Panc1 (cell line): ENCODE measurements at regions not wholly inside any gene's neighbourhood (a gene's known extent, or its start where the extent isn't known, plus 50 kb on each side); places are given as distances from the start of the nearest gene placed in this dataset.

ENCODE experiments used
- ATAC-seq: fragments of 200-7000 bp; cut with Tn5 transposase; 2 replicates; pipeline ENCODE4 v1.9.1; 2020; ENCODE audit warnings: mild to moderate bottlenecking, moderate library complexity
- BruUV-seq: library from RNA; stranded (reverse); fragments of 400-500 nt; replicated peaks from 2 replicates; lab custom pipeline; 2021; lab: Mats Ljungman, UMichigan
- CTCF ChIA-PET: fragments of 300-600 bp; sonication (Branson Sonifier 250); formaldehyde crosslinking; loops from one replicate; lab custom pipeline; 2022; ENCODE audit warnings: antibody characterized with exemption; lab: Charles Lee
- POLR2A ChIA-PET: fragments of 300-600 bp; sonication (Branson Sonifier 250); formaldehyde crosslinking; loops from one replicate; lab custom pipeline; 2022; ENCODE audit warnings: antibody characterized with exemption; lab: Charles Lee
- DNase-seq: peaks from one replicate; pipeline ENCODE4 v3.0.0-alpha.2; 2010; ENCODE audit warnings: low read depth, low spot score
- H3K27ac ChIP-seq: 2 replicates; pipeline ENCODE4 v1.5.1; 2011; ENCODE audit warnings: mild to moderate bottlenecking, low read length, inconsistent platforms
- H3K27me3 ChIP-seq: fragments of 200-500 bp; sonication (Bioruptor generic); 2 replicates; pipeline ENCODE4 v1.6.0; 2014; ENCODE audit warnings: low read length, inconsistent platforms; ENCODE audit not compliant: control insufficient read depth, insufficient read depth
- H3K36me3 ChIP-seq: fragments of 200-500 bp; sonication (Bioruptor generic); 2 replicates; pipeline ENCODE4 v1.5.1; 2014; ENCODE audit warnings: inconsistent platforms, mild to moderate bottlenecking, low read length, moderate library complexity; ENCODE audit not compliant: control insufficient read depth, insufficient read depth
- H3K4me1 ChIP-seq: 2 replicates; pipeline ENCODE4 v1.5.1; 2011; ENCODE audit warnings: inconsistent platforms, mild to moderate bottlenecking, low read length, moderate library complexity; ENCODE audit not compliant: control insufficient read depth, insufficient read depth
- H3K4me3 ChIP-seq, 2 experiments: 2 replicates each; pipeline ENCODE4 v1.5.1; 2011 to 2012; ENCODE audit warnings: low read depth in 2 of 2, low read length in 2 of 2, mild to moderate bottlenecking in 2 of 2, inconsistent platforms in 1 of 2, moderate library complexity in 1 of 2
- H3K9me3 ChIP-seq: fragments of 200-500 bp; sonication (Bioruptor generic); 2 replicates; pipeline ENCODE4 v1.5.1; 2014; ENCODE audit warnings: low read depth, mild to moderate bottlenecking, inconsistent platforms, low read length, moderate library complexity; ENCODE audit not compliant: control insufficient read depth, insufficient read depth
- POLR2AphosphoS5 ChIP-seq: IDR thresholded peaks from 2 replicates; pipeline ENCODE4 v1.6.1; 2012; ENCODE audit warnings: mild to moderate bottlenecking, low read depth, low read length, moderate library complexity
- SIN3A ChIP-seq: IDR thresholded peaks from 2 replicates; pipeline ENCODE4 v1.6.1; 2012; ENCODE audit warnings: low read depth, mild to moderate bottlenecking, low read length, moderate library complexity, borderline replicate concordance; ENCODE audit not compliant: insufficient read depth
- TCF7L2 ChIP-seq: IDR thresholded peaks from 2 replicates; pipeline ENCODE4 v1.6.1; 2011; ENCODE audit warnings: mild to moderate bottlenecking, low read depth, low read length, inconsistent platforms
- in situ Hi-C: cut with HindIII; loops from 2 replicates; pipeline ENCODE4 v1.10.0; 2016; ENCODE audit warnings: low sequenced_read_pairs, low pct_unique_long_range_greater_than_20kb
- intact Hi-C: fragments of 100-400 bp; cut with micrococcal nuclease; formaldehyde crosslinking; loops from one replicate; pipeline ENCODE4 v1.10.0; 2022; ENCODE audit not compliant: unreplicated experiment
- TF ChIP-seq, protein P1 (sequence below), 2 experiments: IDR thresholded peaks; 2 replicates each; pipeline ENCODE4 v1.6.1; 2011 to 2012; ENCODE audit warnings: low read depth in 2 of 2, control low read depth in 1 of 2, low read length in 1 of 2, mild to moderate bottlenecking in 1 of 2, moderate library complexity in 1 of 2; ENCODE audit not compliant: insufficient read depth in 1 of 2
- TF ChIP-seq, protein P2 (sequence below): fragments of 450-650 bp; IDR thresholded peaks from 2 replicates; pipeline ENCODE4 v1.5.1; 2017; ENCODE audit warnings: mild to moderate bottlenecking

DNA sequence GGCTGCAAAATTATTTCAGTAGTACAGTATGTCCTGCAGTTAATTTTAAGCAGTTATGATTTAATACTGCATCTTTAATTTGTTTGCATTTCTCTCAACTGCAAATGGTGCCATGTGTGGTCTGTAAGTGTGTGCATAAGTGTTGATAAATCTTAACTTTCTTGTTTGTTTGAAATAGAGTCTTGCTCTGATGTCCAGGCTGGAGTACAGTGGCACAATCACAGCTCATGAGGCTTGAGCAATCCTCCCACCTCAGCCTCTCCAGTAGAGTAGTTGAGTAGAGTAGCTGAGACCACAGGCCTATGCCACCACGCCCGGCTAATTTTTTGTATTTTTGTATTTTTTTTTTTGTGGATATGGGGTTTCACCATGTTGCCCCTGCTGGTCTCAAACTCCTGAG lies 322.5 kb upstream of the NR3C2 start:
- DNase-seq (no peak), ATAC-seq (no peak)
- ChIA-PET POLR2A (no interaction called here), CTCF (no interaction called here)
- intact Hi-C loops (no loop called here), in situ Hi-C loops (no loop called here)
- BruUV-seq = no TSS peak
- H3K9me3 ChIP-seq = no peaks in the 10 kb centered on the region
- no peak overlapping the region for H3K27ac ChIP-seq
- H3K36me3 ChIP-seq = no peaks in the 10 kb centered on the region
- H3K4me3 ChIP-seq = no peak overlapping the region
- H3K27me3 ChIP-seq = no peaks in the 10 kb centered on the region
- H3K4me1 ChIP-seq = no peaks in the 10 kb centered on the region
- no peak for TF ChIP-seq TCF7L2
- TF ChIP-seq SIN3A = no peak
- TF ChIP-seq POLR2AphosphoS5 = no peak
- TF ChIP-seq, protein P1, sequence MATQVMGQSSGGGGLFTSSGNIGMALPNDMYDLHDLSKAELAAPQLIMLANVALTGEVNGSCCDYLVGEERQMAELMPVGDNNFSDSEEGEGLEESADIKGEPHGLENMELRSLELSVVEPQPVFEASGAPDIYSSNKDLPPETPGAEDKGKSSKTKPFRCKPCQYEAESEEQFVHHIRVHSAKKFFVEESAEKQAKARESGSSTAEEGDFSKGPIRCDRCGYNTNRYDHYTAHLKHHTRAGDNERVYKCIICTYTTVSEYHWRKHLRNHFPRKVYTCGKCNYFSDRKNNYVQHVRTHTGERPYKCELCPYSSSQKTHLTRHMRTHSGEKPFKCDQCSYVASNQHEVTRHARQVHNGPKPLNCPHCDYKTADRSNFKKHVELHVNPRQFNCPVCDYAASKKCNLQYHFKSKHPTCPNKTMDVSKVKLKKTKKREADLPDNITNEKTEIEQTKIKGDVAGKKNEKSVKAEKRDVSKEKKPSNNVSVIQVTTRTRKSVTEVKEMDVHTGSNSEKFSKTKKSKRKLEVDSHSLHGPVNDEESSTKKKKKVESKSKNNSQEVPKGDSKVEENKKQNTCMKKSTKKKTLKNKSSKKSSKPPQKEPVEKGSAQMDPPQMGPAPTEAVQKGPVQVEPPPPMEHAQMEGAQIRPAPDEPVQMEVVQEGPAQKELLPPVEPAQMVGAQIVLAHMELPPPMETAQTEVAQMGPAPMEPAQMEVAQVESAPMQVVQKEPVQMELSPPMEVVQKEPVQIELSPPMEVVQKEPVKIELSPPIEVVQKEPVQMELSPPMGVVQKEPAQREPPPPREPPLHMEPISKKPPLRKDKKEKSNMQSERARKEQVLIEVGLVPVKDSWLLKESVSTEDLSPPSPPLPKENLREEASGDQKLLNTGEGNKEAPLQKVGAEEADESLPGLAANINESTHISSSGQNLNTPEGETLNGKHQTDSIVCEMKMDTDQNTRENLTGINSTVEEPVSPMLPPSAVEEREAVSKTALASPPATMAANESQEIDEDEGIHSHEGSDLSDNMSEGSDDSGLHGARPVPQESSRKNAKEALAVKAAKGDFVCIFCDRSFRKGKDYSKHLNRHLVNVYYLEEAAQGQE (IDR thresholded peaks at IDR 0.05; ENCODE audit: insufficient read depth in 1 of 2, low read depth in 2 of 2, low read length in 1 of 2) = no peak
- TF ChIP-seq, protein P2, sequence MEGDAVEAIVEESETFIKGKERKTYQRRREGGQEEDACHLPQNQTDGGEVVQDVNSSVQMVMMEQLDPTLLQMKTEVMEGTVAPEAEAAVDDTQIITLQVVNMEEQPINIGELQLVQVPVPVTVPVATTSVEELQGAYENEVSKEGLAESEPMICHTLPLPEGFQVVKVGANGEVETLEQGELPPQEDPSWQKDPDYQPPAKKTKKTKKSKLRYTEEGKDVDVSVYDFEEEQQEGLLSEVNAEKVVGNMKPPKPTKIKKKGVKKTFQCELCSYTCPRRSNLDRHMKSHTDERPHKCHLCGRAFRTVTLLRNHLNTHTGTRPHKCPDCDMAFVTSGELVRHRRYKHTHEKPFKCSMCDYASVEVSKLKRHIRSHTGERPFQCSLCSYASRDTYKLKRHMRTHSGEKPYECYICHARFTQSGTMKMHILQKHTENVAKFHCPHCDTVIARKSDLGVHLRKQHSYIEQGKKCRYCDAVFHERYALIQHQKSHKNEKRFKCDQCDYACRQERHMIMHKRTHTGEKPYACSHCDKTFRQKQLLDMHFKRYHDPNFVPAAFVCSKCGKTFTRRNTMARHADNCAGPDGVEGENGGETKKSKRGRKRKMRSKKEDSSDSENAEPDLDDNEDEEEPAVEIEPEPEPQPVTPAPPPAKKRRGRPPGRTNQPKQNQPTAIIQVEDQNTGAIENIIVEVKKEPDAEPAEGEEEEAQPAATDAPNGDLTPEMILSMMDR = no peak

GRCh38 chr4:148757171-148757570 lies 315.0 kb upstream of the NR3C2 start:
- DNase-seq (no peak), ATAC-seq (no peak)
- no peaks in the 10 kb centered on the region for H3K36me3 ChIP-seq
- H3K27ac ChIP-seq = no peak overlapping the region
- H3K4me1 ChIP-seq = no peaks in the 10 kb centered on the region
- no peaks in the 10 kb centered on the region for H3K9me3 ChIP-seq
- TF ChIP-seq SIN3A = no peak
- in situ Hi-C loops (no loop called here), intact Hi-C loops (no loop called here)
- ChIA-PET POLR2A (no interaction called here), CTCF (no interaction called here)
- no TSS peak for BruUV-seq
- H3K27me3 ChIP-seq = no peaks in the 10 kb centered on the region
- H3K4me3 ChIP-seq = no peak overlapping the region

GRCh38 chr4:148749403-148749802 lies 307.2 kb upstream of the NR3C2 start:
- no peak overlapping the region for H3K4me3 ChIP-seq
- no peaks in the 10 kb centered on the region for H3K27me3 ChIP-seq
- no peaks in the 10 kb centered on the region for H3K36me3 ChIP-seq
- no TSS peak for BruUV-seq
- intact Hi-C loops = no loop called here
- in situ Hi-C loops = no loop called here
- H3K9me3 ChIP-seq = no peaks in the 10 kb centered on the region
- ChIA-PET CTCF (no interaction called here), POLR2A (no interaction called here)
- DNase-seq (no peak), ATAC-seq (no peak)
- TF ChIP-seq TCF7L2 (no peak), POLR2AphosphoS5 (no peak), SIN3A (no peak)
- TF ChIP-seq, protein P1 (IDR thresholded peaks at IDR 0.05; ENCODE audit: insufficient read depth in 1 of 2, low read depth in 2 of 2, low read length in 1 of 2) = no peak
- TF ChIP-seq, protein P2 = no peak
- no peaks in the 10 kb centered on the region for H3K4me1 ChIP-seq
- H3K27ac ChIP-seq = no peak overlapping the region
